K562 (cell line): ENCODE measurements at regions not wholly inside any gene's neighbourhood (a gene's known extent, or its start where the extent isn't known, plus 50 kb on each side); places are given as distances from the start of the nearest gene placed in this dataset.

Experiments
- ATAC-seq: fragments of 200-7000 bp; cut with Tn5 transposase; 3 replicates; pipeline ENCODE4 v1.9.1; 2020; ENCODE audit warnings: moderate library complexity
- BruUV-seq: library from RNA; stranded (reverse); fragments of 400-500 nt; replicated peaks from 2 replicates; lab custom pipeline; 2021; lab: Mats Ljungman, UMichigan
- CTCF ChIA-PET: fragments of 300-600 bp; formaldehyde crosslinking; extraction: SDS; loops from one replicate; lab custom pipeline; 2021; ENCODE audit warnings: low intra/inter-chr PET ratio; lab: Yijun Ruan, JAX
- POLR2A ChIA-PET: fragments of 300-600, 350-650 bp; sonication (Branson Sonifier 250); formaldehyde crosslinking; extraction: SDS; loops from one replicate; lab custom pipeline; 2021; ENCODE audit warnings: antibody characterized with exemption, inconsistent platforms; lab: Yijun Ruan, JAX
- DNase-seq, 4 experiments: peaks; one replicate each; pipeline versions ENCODE4 v3.0.0 to v3.0.0-alpha.2; 2011 to 2018; ENCODE audit warnings: low spot score in 3 of 4, mixed read lengths in 3 of 4; ENCODE audit errors: extremely low read depth in 1 of 4
- FAIRE-seq: peaks from 2 replicates; lab custom pipeline; 2011; peaks lifted over from hg19 to GRCh38; lab: Jason Lieb, UNC
- H2AFZ ChIP-seq: 2 replicates; pipeline ENCODE4 v1.6.0; 2011; ENCODE audit warnings: low read depth, low read length, control low read depth, inconsistent platforms
- H3K27ac ChIP-seq: fragments of 200-600 bp; 3 replicates; pipeline ENCODE4 v1.8.0; 2011; ENCODE audit warnings: low read depth, mild to moderate bottlenecking, control low read depth, inconsistent platforms, low read length, moderate library complexity, mixed read lengths; ENCODE audit errors: extremely low read depth
- H3K27me3 ChIP-seq, 2 experiments: fragments of 300-600 bp in 1 of 2; 2 replicates in 1 of 2; 3 replicates in 1 of 2; pipeline versions ENCODE4 v1.6.0 to v1.8.0; 2011; ENCODE audit warnings: inconsistent platforms in 2 of 2, low read length in 2 of 2, mild to moderate bottlenecking in 1 of 2, mixed read lengths in 1 of 2, moderate library complexity in 1 of 2; ENCODE audit not compliant: control insufficient read depth in 2 of 2, insufficient read depth in 2 of 2
- H3K36me3 ChIP-seq: fragments of 300-600 bp; 3 replicates; pipeline ENCODE4 v1.8.0; 2011; ENCODE audit warnings: mild to moderate bottlenecking, low read length, inconsistent platforms; ENCODE audit not compliant: control insufficient read depth, insufficient read depth
- H3K4me1 ChIP-seq, 2 experiments: fragments of 200-600 bp in 1 of 2; replicated peaks in 1 of 2; 2 replicates in 1 of 2; 3 replicates in 1 of 2; pipeline versions ENCODE4 v1.5.1 to v1.8.0; 2011; ENCODE audit warnings: inconsistent platforms in 2 of 2, low read length in 2 of 2, mild to moderate bottlenecking in 1 of 2, mixed read lengths in 1 of 2, moderate library complexity in 1 of 2; ENCODE audit not compliant: control insufficient read depth in 2 of 2, insufficient read depth in 2 of 2
- H3K4me2 ChIP-seq: 2 replicates; pipeline ENCODE4 v1.6.1; 2011; ENCODE audit warnings: low read length, control low read depth, inconsistent platforms, mixed read lengths; ENCODE audit not compliant: insufficient read depth
- H3K4me3 ChIP-seq: fragments of 200-600 bp; sonication (generic), shearing (Covaris generic); 2 replicates; pipeline ENCODE4 v1.5.1; 2016; ENCODE audit warnings: control low read depth, inconsistent platforms
- H3K79me2 ChIP-seq: fragments of 200-600 bp; 3 replicates; pipeline ENCODE4 v1.8.0; 2011; ENCODE audit warnings: low read length, inconsistent platforms; ENCODE audit not compliant: control insufficient read depth, insufficient read depth
- H3K9ac ChIP-seq, 2 experiments: 2 replicates each; pipeline versions ENCODE4 v1.6.0 to v1.6.1; 2011; ENCODE audit warnings: low read depth in 2 of 2, low read length in 2 of 2, control low read depth in 1 of 2, inconsistent platforms in 1 of 2, mild to moderate bottlenecking in 1 of 2, mixed read lengths in 1 of 2; ENCODE audit not compliant: insufficient read depth in 1 of 2
- H3K9me1 ChIP-seq: one replicate; pipeline ENCODE4 v1.6.0; 2011; ENCODE audit warnings: inconsistent platforms, mild to moderate bottlenecking, low read length, moderate library complexity; ENCODE audit not compliant: control insufficient read depth, insufficient read depth
- H3K9me3 ChIP-seq: replicated peaks from 2 replicates; pipeline ENCODE4 v1.5.1; 2011; ENCODE audit warnings: low read depth, low read length, inconsistent platforms; ENCODE audit not compliant: control insufficient read depth, insufficient read depth
- H4K20me1 ChIP-seq: replicated peaks from 2 replicates; pipeline ENCODE4 v1.6.1; 2011; ENCODE audit warnings: low read length, inconsistent platforms, mixed read lengths; ENCODE audit not compliant: control insufficient read depth, insufficient read depth
- BRD4 ChIP-seq: fragments of 200-600 bp; sonication (generic); IDR thresholded peaks from 2 replicates; pipeline ENCODE4 v1.6.1; 2017; ENCODE audit warnings: inconsistent platforms
- CXXC5 ChIP-seq: fragments of 250-450 bp; sonication (Bioruptor Pico); IDR thresholded peaks from 2 replicates; pipeline ENCODE4 v1.8.0; 2022; ENCODE audit warnings: inconsistent platforms, mild to moderate bottlenecking, moderate library complexity
- KLF1 ChIP-seq: fragments of 450-650 bp; IDR thresholded peaks from 2 replicates; pipeline ENCODE4 v1.6.1; 2016; ENCODE audit warnings: missing genetic modification characterization, missing compliant biosample characterization
- NFXL1 ChIP-seq: fragments of 450-650 bp; formaldehyde crosslinking; IDR thresholded peaks from 2 replicates; pipeline ENCODE4 v1.4.0; 2021; ENCODE audit warnings: mild to moderate bottlenecking
- PURB ChIP-seq: sonication (generic); formaldehyde crosslinking; IDR thresholded peaks from 2 replicates; pipeline ENCODE4 v1.9.0; 2021; ENCODE audit warnings: low read depth, mild to moderate bottlenecking, missing genetic modification reagents
- RAD51 ChIP-seq: fragments of 450-650 bp; IDR thresholded peaks from 2 replicates; pipeline ENCODE4 v1.7.1; 2016; ENCODE audit warnings: low read depth, mild to moderate bottlenecking, borderline replicate concordance
- RFX1 ChIP-seq: fragments of 450-650 bp; IDR thresholded peaks from 2 replicates; pipeline ENCODE4 v1.6.1; 2016; ENCODE audit warnings: mild to moderate bottlenecking, moderate library complexity
- SIRT6 ChIP-seq: IDR thresholded peaks from one replicate; pipeline ENCODE4 v1.6.1; 2012; ENCODE audit warnings: low read depth, mild to moderate bottlenecking, control low read depth, inconsistent platforms, low read length, moderate library complexity
- SP2 ChIP-seq: IDR thresholded peaks from 2 replicates; pipeline ENCODE4 v1.6.1; 2011; ENCODE audit warnings: mild to moderate bottlenecking, low read depth, low read length, moderate library complexity; ENCODE audit not compliant: poor library complexity, severe bottlenecking; ENCODE audit errors: extremely low read depth
- SRSF9 ChIP-seq: fragments of 200-400 bp; formaldehyde crosslinking; IDR thresholded peaks from 2 replicates; pipeline ENCODE4 v1.6.1; 2017; ENCODE audit warnings: low read depth, low read length, borderline replicate concordance
- TCF3 ChIP-seq: sonication (generic); formaldehyde crosslinking; IDR thresholded peaks from 2 replicates; pipeline ENCODE4 v1.4.0; 2020; ENCODE audit warnings: mild to moderate bottlenecking, missing genetic modification reagents
- ZNF384 ChIP-seq: IDR thresholded peaks from 2 replicates; pipeline ENCODE4 v1.6.1; 2012; ENCODE audit warnings: low read depth, low read length, improper control_type of control experiment
- ZNF408 ChIP-seq: fragments of 250-450 bp; sonication (Bioruptor Pico); IDR thresholded peaks from 2 replicates; pipeline ENCODE4 v1.4.0; 2020; ENCODE audit warnings: low read depth, mild to moderate bottlenecking, moderate library complexity
- WGBS: fragments of 100-300 bp; shearing (Covaris generic); methylation state at CpG from one replicate; pipeline ENCODE4 v1.1.6; 2016; ENCODE audit warnings: low coverage, mixed read lengths; ENCODE audit not compliant: insufficient coverage; ENCODE audit errors: missing lambda C conversion rate; 5-methylcytosine and 5-hydroxymethylcytosine counted together
- in situ Hi-C: fragments of 300-500 bp; cut with MboI; formaldehyde crosslinking; loops from 4 replicates; pipeline ENCODE4 v1.15.0; 2018; ENCODE audit warnings: inconsistent platforms, mixed read lengths
- intact Hi-C: fragments of 100-400 bp; cut with micrococcal nuclease; formaldehyde crosslinking; loops from 2 replicates; pipeline ENCODE4 v1.14.2; 2022
- TF ChIP-seq, protein P1 (sequence below), 2 experiments: IDR thresholded peaks in 1 of 2; conservative IDR thresholded peaks in 1 of 2; 2 replicates each; pipeline ENCODE4 v1.6.1; 2016; ENCODE audit warnings: low read depth in 2 of 2, mild to moderate bottlenecking in 1 of 2, missing compliant biosample characterization in 1 of 2, missing genetic modification characterization in 1 of 2, moderate library complexity in 1 of 2
- TF ChIP-seq, protein P2 (sequence below): fragments of 250-450 bp; sonication (Bioruptor Pico); IDR thresholded peaks from 2 replicates; pipeline ENCODE4 v1.4.0; 2020

DNA sequence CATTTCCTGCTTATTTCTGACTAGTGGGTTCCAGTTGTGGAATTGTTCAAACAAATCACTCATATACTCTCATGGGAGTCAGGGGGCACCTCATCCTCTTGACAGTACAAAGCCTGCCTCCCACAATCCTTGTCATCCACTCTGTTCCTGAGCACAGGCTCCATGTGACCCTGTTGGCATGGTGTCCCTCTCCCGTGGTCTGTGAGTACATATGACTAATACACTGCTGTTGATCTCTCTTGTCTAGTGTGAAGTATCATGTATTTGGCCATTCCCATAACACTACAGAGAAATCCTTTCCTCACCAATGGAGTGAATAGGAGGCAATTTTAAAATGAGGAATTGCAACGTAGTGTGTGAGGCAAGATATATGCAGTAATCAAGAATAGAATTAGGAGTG lies 185.3 kb downstream of the OGFRL1 start:
- ChIA-PET POLR2A (no interaction called here), CTCF (no interaction called here)
- Histone ChIP-seq H3K9me3 (no peaks in the 10 kb centered on the region), H3K79me2 (no peaks in the 10 kb centered on the region), H3K4me1 (no peaks in the 10 kb centered on the region), H3K27ac (no peak overlapping the region), H2AFZ (no peak overlapping the region), H3K27me3 (no peaks in the 10 kb centered on the region), H3K9me1 (no peaks in the 10 kb centered on the region), H3K9ac (no peak overlapping the region), H3K36me3 (no peaks in the 10 kb centered on the region), H3K4me2 (no peak overlapping the region), H4K20me1 (no peaks in the 10 kb centered on the region), H3K4me3 (no peak overlapping the region)
- DNase-seq (no peak), FAIRE-seq (no peak), ATAC-seq (no peak)
- 0% methylated on average over 2 of the region's 2 CpGs for WGBS
- TF ChIP-seq ZNF408, result no peak
- intact Hi-C loops, result no loop called here
- BruUV-seq, result no TSS peak
- in situ Hi-C loops, result no loop called here

DNA sequence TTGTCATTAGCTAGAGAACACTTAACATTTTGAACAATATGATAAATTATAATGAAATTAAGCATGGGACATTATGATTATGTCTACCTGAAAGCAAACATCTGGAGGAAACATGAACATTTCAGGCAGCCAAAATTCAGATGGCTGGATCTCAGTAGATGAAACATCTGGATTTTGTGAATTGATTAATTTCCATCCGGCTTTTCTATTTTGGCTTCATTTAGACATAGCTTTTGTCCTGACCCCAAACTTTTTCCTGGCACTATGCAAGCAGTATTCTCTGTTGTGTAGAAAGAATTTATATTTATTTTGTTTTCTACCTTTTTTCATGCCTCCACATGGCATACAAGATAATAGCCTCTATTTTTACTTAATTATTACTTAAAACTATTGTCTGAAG lies 186.3 kb downstream of the OGFRL1 start:
- Histone ChIP-seq H3K27ac (no peak overlapping the region), H3K9me1 (no peaks in the 10 kb centered on the region), H3K4me1 (no peaks in the 10 kb centered on the region), H3K9ac (no peak overlapping the region), H3K9me3 (no peaks in the 10 kb centered on the region), H3K4me2 (no peak overlapping the region), H3K79me2 (no peaks in the 10 kb centered on the region), H4K20me1 (no peaks in the 10 kb centered on the region), H3K4me3 (no peak overlapping the region), H2AFZ (no peak overlapping the region), H3K27me3 (no peaks in the 10 kb centered on the region), H3K36me3 (no peaks in the 10 kb centered on the region)
- ATAC-seq (no peak), FAIRE-seq (no peak), DNase-seq (no peak)
- intact Hi-C loops, result no loop called here
- ChIA-PET POLR2A (no interaction called here), CTCF (no interaction called here)
- WGBS, result 0% methylated on average over 1 of the region's 1 CpG
- in situ Hi-C loops, result no loop called here
- no TSS peak for BruUV-seq
- no peak for TF ChIP-seq NFXL1 (CRISPR knock-in tag)
- TF ChIP-seq, protein P1, sequence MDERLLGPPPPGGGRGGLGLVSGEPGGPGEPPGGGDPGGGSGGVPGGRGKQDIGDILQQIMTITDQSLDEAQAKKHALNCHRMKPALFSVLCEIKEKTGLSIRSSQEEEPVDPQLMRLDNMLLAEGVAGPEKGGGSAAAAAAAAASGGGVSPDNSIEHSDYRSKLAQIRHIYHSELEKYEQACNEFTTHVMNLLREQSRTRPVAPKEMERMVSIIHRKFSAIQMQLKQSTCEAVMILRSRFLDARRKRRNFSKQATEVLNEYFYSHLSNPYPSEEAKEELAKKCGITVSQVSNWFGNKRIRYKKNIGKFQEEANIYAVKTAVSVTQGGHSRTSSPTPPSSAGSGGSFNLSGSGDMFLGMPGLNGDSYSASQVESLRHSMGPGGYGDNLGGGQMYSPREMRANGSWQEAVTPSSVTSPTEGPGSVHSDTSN (CRISPR knock-in tag; IDR thresholded peaks at IDR 0.05; ENCODE audit: low read depth), result no peak
- TF ChIP-seq, protein P1 (tag; conservative IDR thresholded peaks at IDR 0.05; ENCODE audit: low read depth), result no peak
- TF ChIP-seq CXXC5 (CRISPR knock-in tag), result no peak
- no peak for TF ChIP-seq SRSF9
- TF ChIP-seq TCF3 (CRISPR knock-in tag), result no peak
- no peak for TF ChIP-seq SIRT6
- TF ChIP-seq RAD51, result no peak
- no peak for TF ChIP-seq PURB (CRISPR knock-in tag)
- TF ChIP-seq ZNF384, result no peak
- TF ChIP-seq RFX1, result no peak
- TF ChIP-seq KLF1 (tag), result no peak
- no peak for TF ChIP-seq BRD4
- TF ChIP-seq SP2, result no peak
- TF ChIP-seq, protein P2, sequence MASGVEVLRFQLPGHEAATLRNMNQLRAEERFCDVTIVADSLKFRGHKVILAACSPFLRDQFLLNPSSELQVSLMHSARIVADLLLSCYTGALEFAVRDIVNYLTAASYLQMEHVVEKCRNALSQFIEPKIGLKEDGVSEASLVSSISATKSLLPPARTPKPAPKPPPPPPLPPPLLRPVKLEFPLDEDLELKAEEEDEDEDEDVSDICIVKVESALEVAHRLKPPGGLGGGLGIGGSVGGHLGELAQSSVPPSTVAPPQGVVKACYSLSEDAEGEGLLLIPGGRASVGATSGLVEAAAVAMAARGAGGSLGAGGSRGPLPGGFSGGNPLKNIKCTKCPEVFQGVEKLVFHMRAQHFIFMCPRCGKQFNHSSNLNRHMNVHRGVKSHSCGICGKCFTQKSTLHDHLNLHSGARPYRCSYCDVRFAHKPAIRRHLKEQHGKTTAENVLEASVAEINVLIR (CRISPR knock-in tag), result no peak
